HG02852 (cell line): ENCODE measurements at regions not wholly inside any gene's neighbourhood (a gene's known extent, or its start where the extent isn't known, plus 50 kb on each side); places are given as distances from the start of the nearest gene placed in this dataset.

ENCODE experiments used
- ATAC-seq: cut with Tn5 transposase; IDR thresholded peaks from one replicate; pipeline ENCODE4 v1.9.1; 2021; ENCODE audit warnings: mild to moderate bottlenecking, moderate library complexity; ENCODE audit not compliant: unreplicated experiment

- ATAC-seq = no peak
Observed at GRCh38 chr2:236843161-236843968, 242.3 kb upstream of the COPS8 start.

GRCh38 chr2:236844711-236845110, 241.0 kb upstream of the COPS8 start:
- no peak for ATAC-seq

- no peak for ATAC-seq
Observed at GRCh38 chr2:236847023-236847422, 238.7 kb upstream of the COPS8 start.

- no peak for ATAC-seq
Observed at GRCh38 chr2:236847538-236848263, 238.0 kb upstream of the COPS8 start.

- no peak for ATAC-seq
Observed at GRCh38 chr2:236848501-236848900, 237.2 kb upstream of the COPS8 start.

GRCh38 chr2:236849508-236849907, 236.2 kb upstream of the COPS8 start:
- no peak for ATAC-seq

GRCh38 chr2:236849940-236850339, 235.7 kb upstream of the COPS8 start:
- no peak for ATAC-seq

- no peak for ATAC-seq
Observed at GRCh38 chr2:236851187-236851586, 234.5 kb upstream of the COPS8 start.

- ATAC-seq = no peak
Observed at GRCh38 chr2:236852100-236852976, 233.4 kb upstream of the COPS8 start.

- ATAC-seq = no peak
Observed at GRCh38 chr2:236852977-236853374, 232.7 kb upstream of the COPS8 start.

- no peak for ATAC-seq
Observed at GRCh38 chr2:236853585-236854051, 232.1 kb upstream of the COPS8 start.

- ATAC-seq = no peak
Observed at GRCh38 chr2:236855176-236855865, 230.4 kb upstream of the COPS8 start.

- ATAC-seq = no peak
Observed at GRCh38 chr2:236855866-236856847, 229.5 kb upstream of the COPS8 start.

GRCh38 chr2:236856848-236857235, 228.8 kb upstream of the COPS8 start:
- no peak for ATAC-seq

GRCh38 chr2:236857246-236857645, 228.4 kb upstream of the COPS8 start:
- no peak for ATAC-seq

- ATAC-seq = no peak
Observed at GRCh38 chr2:236857781-236858180, 227.9 kb upstream of the COPS8 start.

- ATAC-seq = no peak
Observed at GRCh38 chr2:236858661-236859060, 227.0 kb upstream of the COPS8 start.

GRCh38 chr2:236859908-236860307, 225.8 kb upstream of the COPS8 start:
- no peak for ATAC-seq

- ATAC-seq = no peak
Observed at GRCh38 chr2:236861196-236861875, 224.4 kb upstream of the COPS8 start.
